IPS-20b (cell line): ENCODE measurements at regions not wholly inside any gene's neighbourhood (a gene's known extent, or its start where the extent isn't known, plus 50 kb on each side); places are given as distances from the start of the nearest gene placed in this dataset.

Experiments
- H3K27ac ChIP-seq: one replicate; pipeline ENCODE4 v1.5.1; 2013; ENCODE audit warnings: low read length
- H3K27me3 ChIP-seq: 2 replicates; pipeline ENCODE4 v1.6.1; 2013; ENCODE audit warnings: mild to moderate bottlenecking, low read length, inconsistent platforms; ENCODE audit not compliant: insufficient read depth
- H3K36me3 ChIP-seq: 2 replicates; pipeline ENCODE4 v1.6.1; 2013; ENCODE audit warnings: low read depth, mild to moderate bottlenecking, inconsistent platforms, low read length, moderate library complexity; ENCODE audit not compliant: insufficient read depth
- H3K4me1 ChIP-seq: 2 replicates; pipeline ENCODE4 v1.6.1; 2013; ENCODE audit warnings: mild to moderate bottlenecking, control low read depth, inconsistent platforms, low read length, moderate library complexity; ENCODE audit not compliant: insufficient read depth
- H3K4me3 ChIP-seq: 2 replicates; pipeline ENCODE4 v1.5.1; 2013; ENCODE audit warnings: mild to moderate bottlenecking, low read length, inconsistent platforms
- H3K9ac ChIP-seq: 2 replicates; pipeline ENCODE4 v1.6.1; 2013; ENCODE audit warnings: low read depth, mild to moderate bottlenecking, inconsistent platforms, low read length, moderate library complexity
- H3K9me3 ChIP-seq: 2 replicates; pipeline ENCODE4 v1.6.1; 2013; ENCODE audit warnings: mild to moderate bottlenecking, low read depth, low read length, inconsistent platforms; ENCODE audit not compliant: insufficient read depth

GRCh38 chr3:68045976-68046375, 391.6 kb upstream of the SUCLG2 start:
- Histone ChIP-seq H3K36me3 (no peaks in the 10 kb centered on the region), H3K27me3 (no peaks in the 10 kb centered on the region), H3K27ac (no peak overlapping the region), H3K9ac (no peak overlapping the region), H3K4me1 (no peaks in the 10 kb centered on the region), H3K4me3 (no peak overlapping the region), H3K9me3 (no peaks in the 10 kb centered on the region)

GRCh38 chr3:68033867-68034266, 379.5 kb upstream of the SUCLG2 start:
- H3K27me3 ChIP-seq: no peaks in the 10 kb centered on the region
- H3K36me3 ChIP-seq: no peaks in the 10 kb centered on the region
- no peak overlapping the region for H3K27ac ChIP-seq
- H3K4me3 ChIP-seq: no peak overlapping the region
- no peaks in the 10 kb centered on the region for H3K9me3 ChIP-seq
- H3K9ac ChIP-seq: no peak overlapping the region
- H3K4me1 ChIP-seq: no peaks in the 10 kb centered on the region

- Histone ChIP-seq H3K4me3 (no peak overlapping the region), H3K9me3 (no peaks in the 10 kb centered on the region), H3K9ac (no peak overlapping the region), H3K36me3 (no peaks in the 10 kb centered on the region), H3K27ac (no peak overlapping the region), H3K27me3 (no peaks in the 10 kb centered on the region), H3K4me1 (no peaks in the 10 kb centered on the region)
Observed at GRCh38 chr3:68032209-68032608, 377.8 kb upstream of the SUCLG2 start.

GRCh38 chr3:68025189-68025588, 370.8 kb upstream of the SUCLG2 start:
- H3K27ac ChIP-seq: no peak overlapping the region
- H3K4me3 ChIP-seq: no peak overlapping the region
- H3K27me3 ChIP-seq: no peaks in the 10 kb centered on the region
- H3K36me3 ChIP-seq: no peaks in the 10 kb centered on the region
- H3K4me1 ChIP-seq: no peaks in the 10 kb centered on the region
- H3K9ac ChIP-seq: no peak overlapping the region
- no peaks in the 10 kb centered on the region for H3K9me3 ChIP-seq

- Histone ChIP-seq H3K27ac (no peak overlapping the region), H3K27me3 (no peaks in the 10 kb centered on the region), H3K4me1 (no peaks in the 10 kb centered on the region), H3K9me3 (no peaks in the 10 kb centered on the region), H3K9ac (no peak overlapping the region), H3K4me3 (no peak overlapping the region), H3K36me3 (no peaks in the 10 kb centered on the region)
Observed at GRCh38 chr3:68019876-68020275, 365.5 kb upstream of the SUCLG2 start.

- Histone ChIP-seq H3K9ac (no peak overlapping the region), H3K4me1 (no peaks in the 10 kb centered on the region), H3K9me3 (no peaks in the 10 kb centered on the region), H3K27me3 (no peaks in the 10 kb centered on the region), H3K27ac (no peak overlapping the region), H3K4me3 (no peak overlapping the region), H3K36me3 (no peaks in the 10 kb centered on the region)
Observed at GRCh38 chr3:68018275-68018674, 363.9 kb upstream of the SUCLG2 start.

GRCh38 chr3:68017069-68017468, 362.7 kb upstream of the SUCLG2 start:
- Histone ChIP-seq H3K27ac (no peak overlapping the region), H3K9ac (no peak overlapping the region), H3K4me3 (no peak overlapping the region), H3K36me3 (no peaks in the 10 kb centered on the region), H3K9me3 (no peaks in the 10 kb centered on the region), H3K27me3 (no peaks in the 10 kb centered on the region), H3K4me1 (no peaks in the 10 kb centered on the region)

GRCh38 chr3:68009900-68010299, 355.5 kb upstream of the SUCLG2 start:
- Histone ChIP-seq H3K4me3 (no peak overlapping the region), H3K9ac (no peak overlapping the region), H3K36me3 (no peaks in the 10 kb centered on the region), H3K4me1 (peaks cover 20% of the 10 kb centered on the region), H3K27me3 (peaks cover 32% of the 10 kb centered on the region), H3K9me3 (no peaks in the 10 kb centered on the region), H3K27ac (no peak overlapping the region)

- H3K36me3 ChIP-seq: no peaks in the 10 kb centered on the region
- H3K9me3 ChIP-seq: no peaks in the 10 kb centered on the region
- H3K27me3 ChIP-seq: peaks cover 32% of the 10 kb centered on the region
- H3K4me1 ChIP-seq: peaks cover 20% of the 10 kb centered on the region
- peak overlapping the region; percentile 81 for H3K4me3 ChIP-seq
- H3K9ac ChIP-seq: no peak overlapping the region
- no peak overlapping the region for H3K27ac ChIP-seq
Observed at GRCh38 chr3:68007621-68008226, 353.3 kb upstream of the SUCLG2 start.

- peak overlapping the region; percentile 81; the same call in 1 of the 2 replicates for H3K4me3 ChIP-seq
- peaks cover 32% of the 10 kb centered on the region for H3K27me3 ChIP-seq
Observed at GRCh38 chr3:68006646-68007045, 352.2 kb upstream of the SUCLG2 start.

GRCh38 chr3:68004091-68004490, 349.7 kb upstream of the SUCLG2 start:
- Histone ChIP-seq H3K9ac (no peak overlapping the region), H3K4me3 (no peak overlapping the region), H3K36me3 (no peaks in the 10 kb centered on the region), H3K9me3 (no peaks in the 10 kb centered on the region), H3K27ac (no peak overlapping the region), H3K4me1 (peaks cover 20% of the 10 kb centered on the region), H3K27me3 (peaks cover 31% of the 10 kb centered on the region)

More at GRCh38 chr3:68006646-68007045, 352.2 kb upstream of the SUCLG2 start:
- Histone ChIP-seq H3K36me3 (no peaks in the 10 kb centered on the region), H3K4me1 (peaks cover 20% of the 10 kb centered on the region), H3K9ac (no peak overlapping the region), H3K27ac (no peak overlapping the region), H3K9me3 (no peaks in the 10 kb centered on the region)

GRCh38 chr3:67998281-67998680, 343.9 kb upstream of the SUCLG2 start:
- no peak overlapping the region for H3K9ac ChIP-seq
- H3K4me1 ChIP-seq: peaks cover 5% of the 10 kb centered on the region; the same call in 1 of the 2 replicates
- H3K27me3 ChIP-seq: no peaks in the 10 kb centered on the region
- H3K9me3 ChIP-seq: no peaks in the 10 kb centered on the region
- H3K4me3 ChIP-seq: 0 out of 2 replicates have a peak overlapping the region, but pooled peaks have one; percentile 1
- no peak overlapping the region for H3K27ac ChIP-seq
- H3K36me3 ChIP-seq: no peaks in the 10 kb centered on the region
